RPMI7951 (cell line): ENCODE measurements at regions not wholly inside any gene's neighbourhood (a gene's known extent, or its start where the extent isn't known, plus 50 kb on each side); places are given as distances from the start of the nearest gene placed in this dataset.
"Not testable (repeated sequence)": the region's sequence is repeated elsewhere in the genome, so short reads cannot be mapped to it uniquely, and the experiment has no call there.

Experiments
- DNase-seq: peaks from one replicate; pipeline ENCODE4 v3.0.0-alpha.2; 2012; ENCODE audit warnings: low read depth

- DNase-seq, result not testable (repeated sequence)
Measured at GRCh38 chr14:106706488-106706887, 1180.1 kb downstream of the TMEM121 start.

GRCh38 chr14:106710187-106710586 is 1183.8 kb downstream of the TMEM121 start:
- not testable (repeated sequence) for DNase-seq

- not testable (repeated sequence) for DNase-seq
Measured at GRCh38 chr14:106712513-106712912, 1186.1 kb downstream of the TMEM121 start.

GRCh38 chr14:106714446-106715428 is 1188.4 kb downstream of the TMEM121 start:
- DNase-seq, result not testable (repeated sequence)

- not testable (repeated sequence) for DNase-seq
Measured at GRCh38 chr14:106717544-106717943, 1191.2 kb downstream of the TMEM121 start.

- DNase-seq, result not testable (repeated sequence)
Measured at GRCh38 chr14:106719880-106720279, 1193.5 kb downstream of the TMEM121 start.

GRCh38 chr14:106721926-106722325 is 1195.5 kb downstream of the TMEM121 start:
- DNase-seq, result not testable (repeated sequence)

- not testable (repeated sequence) for DNase-seq
Measured at GRCh38 chr14:106722813-106723687, 1196.7 kb downstream of the TMEM121 start.

- DNase-seq, result not testable (repeated sequence)
Measured at GRCh38 chr14:106727962-106728361, 1201.6 kb downstream of the TMEM121 start.

- no peak for DNase-seq
Measured at GRCh38 chr14:106728611-106729010, 1202.2 kb downstream of the TMEM121 start.

- DNase-seq, result no peak
Measured at GRCh38 chr14:106729551-106729950, 1203.2 kb downstream of the TMEM121 start.

- DNase-seq, result no peak
Measured at GRCh38 chr14:106733771-106734170, 1207.4 kb downstream of the TMEM121 start.

GRCh38 chr14:106737021-106737420 is 1210.6 kb downstream of the TMEM121 start:
- DNase-seq, result no peak

GRCh38 chr14:106738075-106738474 is 1211.7 kb downstream of the TMEM121 start:
- DNase-seq, result no peak

GRCh38 chr14:106738598-106739258 is 1212.3 kb downstream of the TMEM121 start:
- not testable (repeated sequence) for DNase-seq

GRCh38 chr14:106741086-106741827 is 1214.9 kb downstream of the TMEM121 start:
- DNase-seq, result not testable (repeated sequence)

GRCh38 chr14:106745016-106745767 is 1218.8 kb downstream of the TMEM121 start:
- DNase-seq, result not testable (repeated sequence)

- DNase-seq, result not testable (repeated sequence)
Measured at GRCh38 chr14:106750089-106750488, 1223.7 kb downstream of the TMEM121 start.

- DNase-seq, result not testable (repeated sequence)
Measured at GRCh38 chr14:106753751-106754150, 1227.4 kb downstream of the TMEM121 start.

GRCh38 chr14:106757444-106757843 is 1231.1 kb downstream of the TMEM121 start:
- not testable (repeated sequence) for DNase-seq
